ENCODE measurements at regions not wholly inside any gene's neighbourhood (a gene's known extent, or its start where the extent isn't known, plus 50 kb on each side); places are given as distances from the start of the nearest gene placed in this dataset.
"Not testable (repeated sequence)": the region's sequence is repeated elsewhere in the genome, so short reads cannot be mapped to it uniquely, and the experiment has no call there.

DNA sequence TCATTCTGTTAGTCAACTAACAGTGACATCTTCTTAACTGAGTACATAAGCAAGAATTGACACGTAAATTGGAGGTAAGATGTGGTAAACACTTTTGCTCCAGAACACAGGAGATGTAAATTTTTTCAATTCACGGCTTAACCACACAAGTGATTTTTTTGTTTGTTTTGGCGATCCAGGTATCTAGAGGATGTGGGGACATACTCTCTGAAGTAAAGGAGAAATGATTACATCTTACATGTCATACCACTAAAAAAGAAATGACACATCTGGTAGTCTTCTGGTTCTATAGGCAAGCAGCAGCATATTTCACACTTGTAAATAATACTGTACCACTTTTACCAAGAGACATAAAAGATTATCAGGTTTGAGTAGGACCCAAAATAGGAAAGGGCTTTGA lies 200.3 kb upstream of the ZWINT start:
- no peak for FAIRE-seq

DNA sequence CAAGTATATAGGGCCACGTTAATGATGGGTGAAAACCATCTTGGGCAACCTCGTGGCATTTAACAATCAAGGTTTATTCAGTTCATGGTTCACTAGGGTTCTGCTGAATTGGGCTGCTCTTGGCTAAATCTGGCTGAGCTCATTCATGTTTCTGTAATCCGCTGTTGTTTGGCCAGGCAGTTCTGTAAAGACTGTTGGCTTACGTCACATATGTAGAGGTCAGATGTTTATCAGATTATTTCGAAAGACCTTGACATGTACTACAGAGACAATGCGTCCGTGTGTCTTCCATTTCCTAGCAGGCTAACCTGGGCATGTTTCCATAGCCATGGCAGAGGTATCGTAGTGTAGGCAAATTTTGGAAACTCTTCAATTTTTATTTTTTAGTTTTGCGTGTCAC lies 190.0 kb upstream of the ZWINT start:
- no peak for FAIRE-seq

DNA sequence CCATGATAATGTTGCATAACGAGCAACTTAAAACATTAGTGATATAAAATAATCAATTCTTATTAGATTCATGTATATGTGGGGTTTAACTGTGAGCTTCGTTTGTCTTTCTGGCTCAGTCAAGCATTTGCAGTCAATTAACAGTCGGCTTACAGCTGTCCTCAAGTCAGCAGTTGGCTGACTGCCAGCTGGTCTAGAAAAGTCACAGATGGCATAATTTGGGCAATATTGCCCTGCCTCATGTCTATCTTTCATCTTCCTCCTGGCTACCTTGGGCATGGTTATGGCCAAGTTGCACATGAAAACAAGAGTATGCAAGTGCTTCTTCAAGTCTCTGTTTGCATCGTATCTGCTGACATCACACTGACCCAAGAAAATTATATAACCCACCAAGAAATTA lies 186.1 kb upstream of the ZWINT start:
- FAIRE-seq = no peak

DNA sequence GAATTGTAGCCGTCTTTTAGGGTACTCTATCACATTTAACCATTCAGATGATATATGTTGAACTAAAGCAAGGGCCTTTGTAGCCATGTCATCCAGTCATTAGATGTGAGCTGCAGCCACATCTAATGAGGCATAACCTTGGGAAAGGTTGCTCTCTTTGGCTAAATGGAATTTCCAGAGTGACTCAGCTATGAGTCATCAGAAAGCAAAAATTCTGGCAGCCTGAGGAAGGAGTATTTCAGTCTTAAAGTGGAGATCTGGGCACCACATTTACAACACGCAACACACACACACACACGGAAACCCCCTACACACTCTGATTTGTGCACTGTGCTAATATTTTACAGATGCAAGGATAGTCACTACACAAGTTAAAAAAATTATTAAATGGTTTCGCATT lies 176.9 kb upstream of the ZWINT start:
- FAIRE-seq = no peak

DNA sequence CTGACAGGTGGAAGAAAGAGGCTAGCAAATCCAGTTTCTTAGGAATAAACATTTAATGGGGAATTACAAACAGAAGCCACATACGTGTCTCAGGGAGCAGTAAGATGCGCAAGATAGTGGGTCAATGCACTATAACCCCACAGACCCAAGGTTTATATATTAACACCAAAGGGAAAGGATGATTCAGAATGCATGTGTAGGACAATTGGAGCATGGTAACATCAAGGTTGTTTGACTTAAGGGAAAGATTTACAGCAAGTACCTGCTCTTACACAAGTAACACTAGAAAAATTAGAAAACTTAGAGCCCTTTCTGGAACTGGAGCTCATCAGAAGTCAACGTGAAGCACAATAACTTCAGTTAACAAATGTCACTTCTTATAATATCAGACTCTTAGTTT lies 161.1 kb upstream of the ZWINT start:
- no peak for FAIRE-seq

DNA sequence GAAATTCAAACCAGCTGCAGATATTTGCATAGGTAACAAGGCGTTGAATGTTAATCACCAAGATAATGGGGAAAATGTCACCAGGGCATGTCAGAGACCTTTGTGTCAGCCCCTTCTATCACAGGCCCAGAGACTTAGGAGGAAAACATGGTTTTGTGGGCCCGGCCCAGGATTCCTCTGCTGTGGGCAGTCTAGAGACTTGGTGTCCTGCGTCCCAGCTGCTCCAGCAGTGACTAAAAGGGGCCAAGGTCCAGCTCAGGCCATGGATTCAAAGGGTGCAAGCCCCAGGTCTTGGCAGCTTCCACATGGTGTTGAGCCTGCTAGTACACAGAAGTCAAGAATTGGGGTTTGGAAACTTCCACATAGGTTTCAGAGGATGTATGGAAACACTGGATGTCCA lies 147.5 kb upstream of the ZWINT start:
- no peak for FAIRE-seq

DNA sequence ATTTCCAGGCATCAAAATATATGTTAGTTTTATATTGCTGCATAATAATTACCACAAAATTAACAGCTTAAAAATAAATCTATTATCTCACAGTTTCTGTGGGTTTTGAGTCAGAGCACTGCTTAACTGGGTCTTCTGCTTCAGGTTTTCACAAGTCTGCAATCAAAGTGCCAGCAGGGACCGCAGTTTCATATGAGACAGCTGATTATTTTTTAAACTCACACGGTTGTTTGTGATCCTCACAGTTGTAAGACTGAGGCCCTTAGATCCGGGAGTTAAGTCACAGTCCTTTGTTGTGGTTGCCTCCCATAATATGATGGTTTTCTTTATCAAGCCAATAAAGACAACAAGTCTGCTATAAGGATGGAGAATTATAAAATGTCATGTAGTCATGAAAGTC lies 146.0 kb upstream of the ZWINT start:
- FAIRE-seq = no peak

DNA sequence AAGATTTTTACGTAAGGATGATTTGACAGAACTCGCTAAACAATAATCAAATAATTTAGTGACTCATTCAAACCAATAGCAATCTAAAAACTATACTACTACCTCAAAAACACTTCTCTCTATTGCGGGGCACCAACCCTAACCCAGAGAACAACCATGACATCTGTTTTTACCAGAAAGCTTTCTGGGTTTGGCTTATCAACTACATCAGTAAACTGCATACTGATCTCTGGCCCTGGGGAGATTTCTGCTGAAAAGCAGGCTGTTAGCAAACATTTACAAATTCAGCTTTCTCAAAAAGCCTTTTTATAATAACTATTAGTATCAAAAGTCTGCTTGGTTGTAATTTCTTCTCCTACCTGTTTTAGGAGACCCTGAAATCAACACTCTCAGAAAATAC lies 144.5 kb upstream of the ZWINT start:
- no peak for FAIRE-seq

DNA sequence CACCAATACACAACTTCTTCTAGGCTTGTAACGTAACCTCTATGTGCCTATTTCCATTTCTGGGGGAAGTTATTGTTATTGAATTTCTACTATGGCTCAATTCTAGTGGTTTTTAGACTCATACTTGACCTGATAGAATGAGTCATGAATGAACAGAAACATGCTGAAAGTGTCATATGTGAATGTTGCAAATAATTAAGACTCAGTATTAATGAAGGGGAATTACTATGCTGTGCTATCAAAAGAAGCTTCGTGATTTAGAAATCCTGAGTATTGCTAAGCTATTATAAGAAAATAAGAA lies 135.1 kb upstream of the ZWINT start:
- no peak for FAIRE-seq

DNA sequence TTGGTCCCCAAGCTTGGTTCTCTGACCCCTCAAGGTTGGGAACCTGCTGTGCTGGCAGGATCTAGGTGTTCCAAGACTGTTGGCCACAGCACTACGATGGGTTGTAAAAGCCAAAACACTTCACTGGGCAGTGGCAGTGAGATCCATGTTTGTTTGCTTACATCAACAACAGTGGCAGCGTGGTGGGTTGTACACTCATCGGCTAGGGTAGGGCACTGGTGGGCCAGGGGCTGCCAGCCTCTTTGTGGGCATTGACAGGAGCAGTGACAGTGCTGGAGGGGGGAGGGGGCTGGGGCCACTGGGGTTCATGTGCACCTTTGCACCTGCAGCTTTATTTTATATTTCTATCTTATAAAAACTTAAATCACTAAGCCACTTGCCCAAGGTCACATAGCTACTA lies 126.7 kb upstream of the ZWINT start:
- no peak for FAIRE-seq

DNA sequence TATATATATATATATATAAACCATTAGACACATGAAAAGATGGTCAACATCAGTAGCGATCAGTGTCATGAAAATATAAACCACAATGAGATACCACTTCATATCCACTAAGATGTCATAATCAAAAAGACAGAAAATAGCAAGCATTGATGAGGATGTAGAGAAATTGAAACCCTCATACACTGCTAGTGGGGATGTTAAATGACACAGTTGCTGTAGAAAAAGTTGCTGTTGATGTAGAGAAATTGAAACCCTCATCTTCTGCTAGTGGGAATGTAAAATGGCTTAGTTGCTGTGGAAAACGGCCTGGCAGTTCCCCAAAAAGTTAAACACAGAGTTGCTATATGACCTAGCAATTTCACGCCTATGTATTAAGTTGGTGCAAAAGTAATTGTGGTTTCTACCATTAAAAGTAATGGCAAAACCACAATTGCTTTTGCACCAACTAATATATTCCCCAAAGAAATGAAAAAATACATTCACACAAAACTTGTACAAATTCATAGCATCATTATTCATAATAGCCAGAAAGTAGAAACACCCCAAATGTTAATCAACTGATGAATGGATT lies 120.5 kb upstream of the ZWINT start:
- no peak for FAIRE-seq

DNA sequence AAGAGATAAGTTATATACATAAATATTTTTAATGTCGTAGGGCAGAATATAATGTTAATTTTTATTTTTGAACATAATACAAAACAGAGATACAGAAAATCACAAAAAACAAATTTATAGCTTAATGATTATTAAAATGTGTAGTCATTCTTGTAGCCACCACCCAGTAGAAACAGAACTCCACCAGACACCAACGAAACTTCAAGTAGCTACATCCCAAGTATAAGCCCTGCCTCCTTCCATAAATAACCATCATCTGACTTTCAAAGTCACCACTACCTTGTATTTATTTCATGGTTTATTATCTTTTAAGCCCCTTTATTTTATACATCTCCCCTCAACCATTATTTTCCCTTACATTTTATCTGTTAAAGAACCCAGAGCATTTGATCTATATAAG lies 111.9 kb upstream of the ZWINT start:
- FAIRE-seq = no peak

DNA sequence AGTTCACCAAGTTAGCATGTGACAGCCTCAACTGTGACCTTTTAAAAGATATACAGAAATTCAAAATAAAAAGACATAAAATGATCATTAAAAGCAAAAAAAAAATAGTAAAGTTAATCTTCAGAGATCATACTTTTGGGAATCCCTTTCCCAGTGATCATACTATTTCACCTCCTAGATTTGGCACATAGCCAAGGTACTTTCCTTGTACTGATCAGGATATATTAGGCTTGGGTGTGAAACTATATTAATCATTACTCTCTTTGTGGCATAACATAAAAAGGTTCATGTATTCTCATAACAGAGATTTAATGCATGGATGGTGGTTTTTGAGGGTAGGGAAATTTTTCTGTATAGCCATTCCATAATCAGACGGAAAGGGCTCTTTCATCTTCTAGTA lies 109.6 kb upstream of the ZWINT start:
- FAIRE-seq = no peak

DNA sequence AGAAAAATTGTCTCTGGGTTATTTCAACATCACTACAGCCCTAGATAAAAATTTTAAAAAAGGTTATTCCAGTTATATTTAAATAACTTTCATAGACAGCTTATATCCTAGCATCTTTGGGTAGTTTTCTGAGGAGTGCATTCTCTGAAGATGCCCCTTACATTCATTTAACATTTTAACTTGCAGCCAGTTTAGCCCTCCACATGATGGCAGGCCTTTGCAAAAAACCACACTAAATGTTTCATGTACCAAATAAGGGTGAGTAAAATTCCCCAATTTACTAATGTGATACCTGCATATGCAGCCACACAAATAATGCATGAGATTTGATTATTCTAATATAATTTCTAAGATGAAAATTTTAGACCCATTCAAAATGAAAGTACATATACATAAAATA lies 108.4 kb upstream of the ZWINT start:
- FAIRE-seq = no peak

DNA sequence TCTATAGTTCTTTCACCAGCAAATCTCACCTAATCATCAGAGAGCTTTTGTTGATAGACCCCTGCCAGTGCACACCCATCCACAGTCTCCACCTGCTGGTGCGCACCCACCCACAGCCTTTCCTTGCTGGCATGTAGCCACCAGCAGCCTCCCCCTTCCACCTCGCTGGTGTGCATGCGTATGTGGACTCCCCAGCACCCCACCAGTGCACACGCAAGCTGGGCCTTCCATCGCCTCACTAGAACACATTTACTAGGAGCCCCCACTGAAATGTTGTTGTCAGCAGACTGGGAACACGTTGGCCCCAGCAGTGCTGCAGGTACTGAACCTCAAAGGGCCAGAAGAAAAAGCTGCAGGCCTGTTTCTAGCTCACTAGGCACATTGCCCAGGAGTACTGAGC lies 104.9 kb upstream of the ZWINT start:
- no peak for FAIRE-seq

DNA sequence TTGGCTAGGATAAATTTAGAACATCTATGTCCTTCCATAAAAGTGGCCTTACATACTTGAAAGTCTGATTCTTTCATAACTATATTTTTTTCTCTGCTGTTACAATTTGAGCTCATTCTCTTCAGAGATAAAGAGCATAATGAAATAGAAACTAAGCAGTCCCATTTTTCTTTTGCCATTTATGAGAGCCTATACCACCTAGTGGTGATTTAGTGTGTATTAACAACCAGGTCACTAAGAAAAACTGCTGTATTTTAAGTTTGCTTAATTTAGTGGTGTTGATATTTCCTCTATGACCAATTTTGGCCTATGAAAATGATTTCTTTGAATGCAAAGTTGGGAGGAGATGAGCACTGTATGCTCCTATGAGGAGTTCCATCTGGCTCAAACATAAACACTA lies 88.7 kb upstream of the ZWINT start:
- no peak for FAIRE-seq

DNA sequence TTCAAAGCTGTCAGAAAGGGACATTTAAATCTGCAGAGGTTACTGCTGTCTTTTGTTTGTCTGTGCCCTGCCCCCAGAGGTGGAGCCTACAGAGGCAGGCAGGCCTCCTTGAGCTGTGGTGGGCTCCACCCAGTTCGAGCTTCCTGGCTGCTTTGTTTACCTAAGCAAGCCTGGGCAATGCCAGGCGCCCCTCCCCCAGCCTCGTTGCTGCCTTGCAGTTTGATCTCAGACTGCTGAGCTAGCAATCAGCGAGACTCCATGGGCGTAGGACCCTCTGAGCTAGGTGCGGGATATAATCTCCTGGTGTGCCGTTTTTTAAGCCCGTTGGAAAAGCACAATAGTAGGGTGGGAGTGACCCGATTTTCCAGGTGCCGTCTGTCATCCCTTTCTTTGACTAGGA lies 86.6 kb upstream of the ZWINT start:
- not testable (repeated sequence) for FAIRE-seq

DNA sequence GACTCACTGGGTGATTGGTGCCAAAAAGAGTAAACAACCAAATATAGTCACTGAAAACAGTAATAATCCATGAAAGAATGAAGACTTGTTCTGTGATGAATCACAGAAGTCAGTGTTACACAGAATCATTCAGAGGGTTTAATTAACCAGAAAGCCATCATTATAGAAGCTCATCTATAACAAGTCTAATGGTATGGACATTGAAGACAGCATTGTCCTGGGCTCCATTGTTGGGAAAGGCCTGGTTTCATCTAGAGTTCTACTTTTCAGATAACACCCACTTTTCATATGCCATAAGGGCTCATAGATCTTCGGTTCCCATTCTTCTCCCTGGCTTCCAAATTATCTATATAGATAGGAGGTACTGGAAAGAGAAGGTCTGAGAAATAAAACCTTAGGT lies 80.3 kb upstream of the ZWINT start:
- not testable (repeated sequence) for FAIRE-seq
